Adrenal gland (tissue), 9 donors: ENCODE measurements at regions not wholly inside any gene's neighbourhood (a gene's known extent, or its start where the extent isn't known, plus 50 kb on each side); places are given as distances from the start of the nearest gene placed in this dataset.
"Not testable (repeated sequence)": the region's sequence is repeated elsewhere in the genome, so short reads cannot be mapped to it uniquely, and the experiment has no call there.

Experiments
- DNase-seq, 7 donors: peaks; one replicate each; pipeline ENCODE4 v3.0.0-alpha.2; 2019 to 2020
- H3K27ac ChIP-seq, 5 donors: fragments of 200-600 bp; sonication (generic) in 4 of 5; 1 replicate in 3 of 5; 2 replicates in 2 of 5; pipeline versions ENCODE4 v1.5.1 to v1.8.0; 2016 to 2020; ENCODE audit warnings: mild to moderate bottlenecking in 1 of 5
- H3K27me3 ChIP-seq: fragments of 200-600 bp; 2 replicates; pipeline ENCODE4 v1.8.0; 2021
- H3K36me3 ChIP-seq, 2 donors: fragments of 200-600 bp; replicated peaks in 1 of 2; 1 replicate in 1 of 2; 2 replicates in 1 of 2; pipeline versions ENCODE4 v1.5.1 to v1.8.0; 2018 to 2022
- H3K4me1 ChIP-seq, 2 donors: fragments of 200-600 bp; replicated peaks in 1 of 2; 1 replicate in 1 of 2; 2 replicates in 1 of 2; pipeline versions ENCODE4 v1.5.1 to v1.8.0; 2018 to 2021
- H3K4me3 ChIP-seq, 4 donors: fragments of 200-600 bp; sonication (generic) in 3 of 4; one replicate each; pipeline ENCODE4 v1.5.1; 2016 to 2018
- H3K9me3 ChIP-seq, 3 donors: fragments of 200-600 bp; sonication (generic) in 1 of 3; replicated peaks in 1 of 3; 1 replicate in 2 of 3; 2 replicates in 1 of 3; pipeline versions ENCODE4 v1.5.1 to v1.8.0; 2016 to 2021
- POLR2A ChIP-seq, 2 donors: fragments of 450-650 bp; IDR thresholded peaks; one replicate each; pipeline ENCODE4 v1.6.1; 2017; ENCODE audit warnings: antibody characterized with exemption in 2 of 2, mild to moderate bottlenecking in 2 of 2, moderate library complexity in 1 of 2
- WGBS, 4 donors: extraction: QIAGEN DNeasy Blood & Tissue Kit in 2 of 4; methylation state at CpG; one replicate each; pipeline versions ENCODE4 v1.1.5 to v1.1.7; 2013 to 2017; 5-methylcytosine and 5-hydroxymethylcytosine counted together
- intact Hi-C, 2 donors: fragments of 100-400 bp; cut with DNase I; formaldehyde crosslinking; loops; one replicate each; pipeline versions ENCODE4 v1.14.1 to v1.15.0; 2022 to 2023
- TF ChIP-seq, protein P1 (sequence below), 6 experiments: fragments of 450-650 bp in 4 of 6; fragments of 200-600 bp in 2 of 6; sonication (generic) in 1 of 6; IDR thresholded peaks; 1 replicate in 5 of 6; 2 replicates in 1 of 6; pipeline versions ENCODE4 v1.5.1 to v1.8.0; 2016 to 2021; ENCODE audit warnings: antibody characterized with exemption in 6 of 6, mild to moderate bottlenecking in 2 of 6, moderate library complexity in 1 of 6
- donor health status: healthy with polysubstance abuse.
- donor health status: Bipolar disorder and iron deficiency.
- donor health status: DM: yes; HTN: yes; CAD: no.
- donor health status: DM: no; HTN: no; CAD: no.
- donor health status: DM: no; HTN: no; CAD: no.

DNA sequence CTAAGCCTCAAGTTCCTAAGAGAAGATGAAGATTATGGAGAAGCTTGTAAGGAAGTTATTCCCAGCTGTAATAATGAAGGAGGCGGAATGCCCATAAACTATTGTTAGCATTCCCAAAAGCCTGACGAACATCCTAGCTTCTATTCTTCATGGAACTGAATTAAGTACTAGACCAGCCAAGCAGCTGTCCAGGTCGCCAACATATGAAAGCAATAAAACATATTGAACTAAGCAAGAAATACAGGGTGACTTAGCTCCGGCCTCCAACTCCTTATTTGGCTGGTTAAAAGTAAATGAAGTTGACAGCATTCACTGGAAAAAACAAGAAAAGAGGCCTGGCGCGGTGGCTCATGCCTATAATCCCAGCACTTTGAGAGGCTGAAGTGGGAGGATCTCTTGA lies 174.0 kb upstream of the TPM1 start:
- 85 to 94% (median 91%) methylated on average over 6 of the region's 6 CpGs for WGBS, 4 donors
- H3K4me3 ChIP-seq: no peak overlapping the region
- H3K27ac ChIP-seq: no peak overlapping the region
- no peaks in the 10 kb centered on the region for H3K36me3 ChIP-seq
- H3K4me1 ChIP-seq: no peaks in the 10 kb centered on the region
- peaks cover 0 to 4% (median 0%) of the 10 kb centered on the region in 3 donors for H3K9me3 ChIP-seq
- H3K27me3 ChIP-seq: no peaks in the 10 kb centered on the region
- no peak for DNase-seq
- intact Hi-C loops: no loop called here
- no peak for TF ChIP-seq POLR2A (IDR thresholded peaks at IDR 0.05)
- TF ChIP-seq, protein P1, sequence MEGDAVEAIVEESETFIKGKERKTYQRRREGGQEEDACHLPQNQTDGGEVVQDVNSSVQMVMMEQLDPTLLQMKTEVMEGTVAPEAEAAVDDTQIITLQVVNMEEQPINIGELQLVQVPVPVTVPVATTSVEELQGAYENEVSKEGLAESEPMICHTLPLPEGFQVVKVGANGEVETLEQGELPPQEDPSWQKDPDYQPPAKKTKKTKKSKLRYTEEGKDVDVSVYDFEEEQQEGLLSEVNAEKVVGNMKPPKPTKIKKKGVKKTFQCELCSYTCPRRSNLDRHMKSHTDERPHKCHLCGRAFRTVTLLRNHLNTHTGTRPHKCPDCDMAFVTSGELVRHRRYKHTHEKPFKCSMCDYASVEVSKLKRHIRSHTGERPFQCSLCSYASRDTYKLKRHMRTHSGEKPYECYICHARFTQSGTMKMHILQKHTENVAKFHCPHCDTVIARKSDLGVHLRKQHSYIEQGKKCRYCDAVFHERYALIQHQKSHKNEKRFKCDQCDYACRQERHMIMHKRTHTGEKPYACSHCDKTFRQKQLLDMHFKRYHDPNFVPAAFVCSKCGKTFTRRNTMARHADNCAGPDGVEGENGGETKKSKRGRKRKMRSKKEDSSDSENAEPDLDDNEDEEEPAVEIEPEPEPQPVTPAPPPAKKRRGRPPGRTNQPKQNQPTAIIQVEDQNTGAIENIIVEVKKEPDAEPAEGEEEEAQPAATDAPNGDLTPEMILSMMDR (IDR thresholded peaks at IDR 0.05): no peak

DNA sequence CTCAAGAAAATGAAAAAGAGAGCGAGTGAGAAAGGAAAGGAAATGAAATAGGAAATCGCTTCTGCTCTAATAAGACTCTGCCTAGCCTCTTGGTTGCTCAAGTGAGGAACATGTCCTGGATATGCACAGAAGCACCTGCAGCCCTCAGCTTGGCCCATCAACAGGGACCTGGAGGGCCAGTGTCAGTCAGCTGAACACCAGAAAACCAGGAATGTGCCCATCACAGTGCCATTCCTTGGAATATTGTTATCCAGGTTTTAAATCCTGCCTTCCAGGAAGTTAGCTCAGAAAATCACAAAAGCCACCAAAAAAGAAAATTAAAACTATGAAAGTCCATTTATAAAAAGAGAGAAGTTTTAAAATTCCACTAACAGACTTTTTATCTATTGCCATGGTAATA lies 173.4 kb upstream of the TPM1 start:
- intact Hi-C loops: no loop called here
- no peak for DNase-seq
- Histone ChIP-seq H3K4me3 (no peak overlapping the region), H3K9me3 (peaks cover 0 to 4% (median 0%) of the 10 kb centered on the region in 3 donors), H3K27ac (no peak overlapping the region), H3K27me3 (no peaks in the 10 kb centered on the region), H3K36me3 (no peaks in the 10 kb centered on the region), H3K4me1 (no peaks in the 10 kb centered on the region)
- TF ChIP-seq, protein P1 (IDR thresholded peaks at IDR 0.05): no peak
- no peak for TF ChIP-seq POLR2A (IDR thresholded peaks at IDR 0.05)
- 91 to 95% (median 93%) methylated on average over 2 of the region's 2 CpGs for WGBS, 4 donors

DNA sequence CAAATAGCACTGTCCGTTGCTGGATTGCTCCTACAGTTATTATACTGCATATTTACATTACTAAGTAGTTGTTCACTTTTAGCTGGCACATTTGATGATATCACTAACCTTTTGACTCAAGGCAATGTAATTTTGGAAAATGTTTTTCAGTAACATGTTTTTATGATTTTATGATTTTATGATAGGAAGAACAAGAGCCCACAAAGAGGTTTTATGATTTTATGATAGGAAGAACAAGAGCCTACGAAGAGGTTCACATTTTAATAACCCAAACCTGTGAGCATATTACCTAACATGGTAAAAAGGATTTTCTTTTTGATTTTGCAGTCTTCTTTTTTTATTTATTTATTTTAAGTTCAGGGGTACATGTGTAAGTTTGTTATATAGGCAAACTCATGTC lies 172.3 kb upstream of the TPM1 start:
- H3K36me3 ChIP-seq: no peaks in the 10 kb centered on the region
- no peak overlapping the region for H3K4me3 ChIP-seq
- peaks cover 0 to 4% (median 0%) of the 10 kb centered on the region in 3 donors for H3K9me3 ChIP-seq
- H3K4me1 ChIP-seq: no peaks in the 10 kb centered on the region
- 92 to 97% (median 96%) methylated on average over 2 of the region's 2 CpGs for WGBS, 4 donors
- H3K27ac ChIP-seq: no peak overlapping the region
- no peaks in the 10 kb centered on the region for H3K27me3 ChIP-seq
- DNase-seq: no peak
- no peak for TF ChIP-seq POLR2A (IDR thresholded peaks at IDR 0.05)
- TF ChIP-seq, protein P1 (IDR thresholded peaks at IDR 0.05): no peak
- intact Hi-C loops: no loop called here

- H3K4me3 ChIP-seq, H3K4me1 ChIP-seq, DNase-seq, H3K27ac ChIP-seq, H3K27me3 ChIP-seq, H3K9me3 ChIP-seq, intact Hi-C loops, H3K36me3 ChIP-seq: not testable (repeated sequence)
- 64 to 92% (median 86%) methylated on average over 3 of the region's 3 CpGs for WGBS, 4 donors
Observed at GRCh38 chr15:62870701-62871100, 171.8 kb upstream of the TPM1 start.

DNA sequence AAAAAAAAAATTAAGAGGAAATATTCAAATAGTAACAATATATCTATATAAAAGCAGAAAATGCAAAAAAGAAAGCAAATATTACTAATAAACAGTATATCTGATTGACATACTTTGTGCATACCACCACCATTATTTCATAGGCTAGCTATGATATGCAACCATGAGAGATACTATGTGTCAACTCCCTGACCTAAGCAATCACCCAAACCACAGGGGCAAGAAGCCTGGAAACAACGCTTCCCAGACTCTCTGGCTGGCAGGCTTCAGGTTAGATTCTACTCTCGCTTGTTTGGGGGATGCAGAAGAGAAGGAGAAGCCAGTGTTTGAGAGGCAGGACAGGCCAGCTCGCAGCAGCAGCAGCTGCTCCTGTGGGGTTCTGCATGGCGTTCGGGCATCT lies 169.3 kb upstream of the TPM1 start:
- H3K9me3 ChIP-seq: peaks cover 0 to 4% (median 0%) of the 10 kb centered on the region in 3 donors
- DNase-seq: no peak
- H3K4me1 ChIP-seq: no peaks in the 10 kb centered on the region
- TF ChIP-seq, protein P1 (IDR thresholded peaks at IDR 0.05): no peak
- no peak for TF ChIP-seq POLR2A (IDR thresholded peaks at IDR 0.05)
- no peaks in the 10 kb centered on the region for H3K36me3 ChIP-seq
- 86 to 97% (median 91%) methylated on average over 5 of the region's 5 CpGs for WGBS, 4 donors
- no peaks in the 10 kb centered on the region for H3K27me3 ChIP-seq
- H3K4me3 ChIP-seq: no peak overlapping the region
- intact Hi-C loops: no loop called here
- no peak overlapping the region for H3K27ac ChIP-seq
